Stomach (tissue), 4 donors: ENCODE measurements at regions not wholly inside any gene's neighbourhood (a gene's known extent, or its start where the extent isn't known, plus 50 kb on each side); places are given as distances from the start of the nearest gene placed in this dataset.

Experiments
- POLR2AphosphoS5 ChIP-seq, 3 donors: sonication (generic); formaldehyde crosslinking; IDR thresholded peaks; one replicate each; pipeline ENCODE4 v1.6.1; 2016; ENCODE audit warnings: antibody characterized with exemption in 3 of 3
- TF ChIP-seq, protein P1 (sequence below), 7 experiments: fragments of 450-650 bp in 4 of 7; fragments of 200-600 bp in 3 of 7; sonication (generic) in 3 of 7; IDR thresholded peaks; one replicate each; pipeline ENCODE4 v1.5.1; 2016 to 2019; ENCODE audit warnings: antibody characterized with exemption in 7 of 7, control low read depth in 2 of 7, mild to moderate bottlenecking in 1 of 7

DNA sequence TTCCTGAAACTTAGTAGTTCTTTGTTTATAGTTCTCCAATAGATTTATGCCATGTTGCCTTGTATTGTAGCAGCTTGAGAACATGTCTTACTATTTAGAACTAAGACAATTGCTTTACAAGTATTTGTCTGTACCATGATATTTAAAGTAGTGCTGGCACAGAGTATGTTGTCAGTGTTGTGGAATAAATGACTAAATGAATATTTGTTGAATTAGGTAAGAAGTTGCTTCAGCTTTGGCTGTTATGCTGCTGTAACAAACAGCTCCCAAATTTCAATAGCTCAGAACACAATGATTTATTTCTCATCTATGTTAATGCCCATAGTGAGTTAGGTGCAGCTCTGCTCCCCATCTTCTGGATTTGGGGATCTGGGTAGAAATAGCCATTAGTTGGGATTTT lies 90.2 kb upstream of the VCAM1 start:
- no peak for TF ChIP-seq POLR2AphosphoS5 (IDR thresholded peaks at IDR 0.05)
- TF ChIP-seq, protein P1, sequence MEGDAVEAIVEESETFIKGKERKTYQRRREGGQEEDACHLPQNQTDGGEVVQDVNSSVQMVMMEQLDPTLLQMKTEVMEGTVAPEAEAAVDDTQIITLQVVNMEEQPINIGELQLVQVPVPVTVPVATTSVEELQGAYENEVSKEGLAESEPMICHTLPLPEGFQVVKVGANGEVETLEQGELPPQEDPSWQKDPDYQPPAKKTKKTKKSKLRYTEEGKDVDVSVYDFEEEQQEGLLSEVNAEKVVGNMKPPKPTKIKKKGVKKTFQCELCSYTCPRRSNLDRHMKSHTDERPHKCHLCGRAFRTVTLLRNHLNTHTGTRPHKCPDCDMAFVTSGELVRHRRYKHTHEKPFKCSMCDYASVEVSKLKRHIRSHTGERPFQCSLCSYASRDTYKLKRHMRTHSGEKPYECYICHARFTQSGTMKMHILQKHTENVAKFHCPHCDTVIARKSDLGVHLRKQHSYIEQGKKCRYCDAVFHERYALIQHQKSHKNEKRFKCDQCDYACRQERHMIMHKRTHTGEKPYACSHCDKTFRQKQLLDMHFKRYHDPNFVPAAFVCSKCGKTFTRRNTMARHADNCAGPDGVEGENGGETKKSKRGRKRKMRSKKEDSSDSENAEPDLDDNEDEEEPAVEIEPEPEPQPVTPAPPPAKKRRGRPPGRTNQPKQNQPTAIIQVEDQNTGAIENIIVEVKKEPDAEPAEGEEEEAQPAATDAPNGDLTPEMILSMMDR (IDR thresholded peaks at IDR 0.05): no peak
